Central memory CD4-positive, alpha-beta T cell (primary cell): ENCODE measurements at regions not wholly inside any gene's neighbourhood (a gene's known extent, or its start where the extent isn't known, plus 50 kb on each side); places are given as distances from the start of the nearest gene placed in this dataset.
A peak's percentile ranks its signal among the peaks of the same experiment; 100 is the strongest.
"Not testable (repeated sequence)": the region's sequence is repeated elsewhere in the genome, so short reads cannot be mapped to it uniquely, and the experiment has no call there.

Experiments used
- DNase-seq: peaks from one replicate; pipeline ENCODE4 v3.0.0; 2022

GRCh38 chr4:128758314-128758922 lies 51.1 kb upstream of the JADE1 start:
- no peak for DNase-seq

DNA sequence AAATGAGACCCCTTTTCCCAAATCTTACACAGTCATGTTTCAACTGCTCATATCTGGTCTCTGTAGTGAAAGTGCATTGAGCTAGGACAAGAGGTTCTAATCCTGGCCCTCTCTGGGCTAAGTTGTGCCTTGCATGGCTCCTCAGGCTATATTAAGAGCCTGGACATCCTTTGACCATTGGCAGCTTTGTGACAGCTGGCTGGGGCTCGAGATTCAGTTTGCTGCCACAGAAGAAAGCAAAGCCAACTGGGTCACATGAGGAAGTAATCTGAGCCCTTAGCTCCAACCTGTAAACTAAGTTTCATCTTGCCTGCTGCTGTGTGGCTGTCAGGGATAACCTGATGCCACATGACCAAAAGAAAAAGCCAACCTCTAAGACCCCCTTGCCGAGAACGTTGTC lies 51.8 kb upstream of the JADE1 start:
- DNase-seq = no peak

DNA sequence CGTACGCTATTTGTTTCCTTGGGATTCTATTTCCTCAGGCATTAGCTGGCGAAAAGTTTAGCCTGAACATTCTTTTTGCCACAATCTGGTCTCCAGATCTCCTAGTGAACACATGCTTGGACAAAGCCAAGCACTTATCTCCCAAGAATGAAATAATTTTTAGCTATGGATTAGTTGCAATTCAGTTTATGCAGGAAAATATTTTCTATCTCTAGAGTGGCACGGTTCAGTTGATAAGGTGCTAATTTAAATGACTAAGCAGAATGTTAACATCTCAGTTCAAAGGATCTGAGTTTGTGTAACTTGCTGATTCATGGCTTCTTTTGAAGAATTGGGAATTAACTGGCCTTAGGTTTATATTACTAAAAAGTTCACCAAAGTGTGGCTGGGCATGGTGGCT lies 58.1 kb upstream of the JADE1 start:
- no peak for DNase-seq

DNA sequence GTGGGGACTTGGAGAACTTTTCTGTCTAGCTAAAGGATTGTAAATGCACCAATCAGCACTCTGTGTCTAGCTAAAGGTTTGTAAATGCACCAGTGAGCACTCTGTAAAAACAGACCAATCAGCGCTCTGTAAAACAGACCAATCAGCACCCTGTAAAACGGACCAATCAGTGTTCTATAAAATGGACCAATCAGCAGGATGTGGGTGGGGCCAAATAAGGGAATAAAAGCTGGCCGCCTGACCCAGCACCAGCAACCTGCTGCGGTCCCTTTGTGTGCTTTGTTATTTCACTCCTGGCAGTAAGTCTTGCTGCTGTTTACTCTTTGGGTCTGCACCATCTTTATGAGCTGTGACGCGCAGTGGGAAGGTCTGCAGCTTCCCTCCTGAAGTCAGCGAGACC lies 67.8 kb upstream of the JADE1 start:
- not testable (repeated sequence) for DNase-seq

- DNase-seq = no peak
These were observed 72.4 kb upstream of the JADE1 start for GRCh38 chr4:128737098-128737513.

- DNase-seq = no peak
These were observed 73.8 kb upstream of the JADE1 start for GRCh38 chr4:128735714-128736113.

DNA sequence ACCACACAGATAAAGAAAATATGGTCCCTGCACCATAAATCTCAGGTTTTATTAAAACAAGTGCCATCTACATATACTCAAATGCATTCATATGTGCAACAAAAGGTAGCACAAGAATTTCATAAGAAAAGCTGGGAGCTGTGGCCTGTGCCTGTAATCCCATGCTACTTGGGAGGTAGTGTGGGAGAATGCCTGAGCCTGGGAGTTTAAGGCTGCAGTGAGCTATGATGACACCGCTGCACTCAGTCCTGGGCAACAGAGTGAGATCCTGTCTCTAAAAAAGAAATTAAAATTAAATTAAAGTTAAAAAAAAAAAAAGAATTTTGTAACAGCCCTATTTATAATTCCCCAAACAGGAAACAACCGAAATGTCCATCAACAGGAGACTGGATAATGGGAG lies 81.3 kb upstream of the JADE1 start:
- no peak for DNase-seq

DNA sequence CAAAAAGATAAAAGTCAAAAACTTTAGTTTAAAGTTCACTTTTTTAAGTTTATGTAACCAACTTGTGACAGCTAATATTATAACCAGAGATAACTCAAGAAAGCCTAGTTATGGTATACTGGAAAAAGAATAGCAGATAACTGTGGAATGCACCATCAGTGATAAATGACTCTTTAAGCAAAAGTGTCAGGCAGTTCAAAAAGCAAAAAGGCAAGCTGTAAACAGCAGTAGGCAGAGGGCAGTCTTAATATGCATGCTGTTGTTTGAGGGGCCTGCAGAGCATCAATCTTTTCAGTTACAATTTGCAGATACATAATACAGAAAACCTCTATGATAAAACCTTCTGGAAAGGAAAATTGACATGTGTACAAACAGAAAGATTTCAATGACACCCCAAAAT lies 81.8 kb upstream of the JADE1 start:
- DNase-seq = no peak

DNA sequence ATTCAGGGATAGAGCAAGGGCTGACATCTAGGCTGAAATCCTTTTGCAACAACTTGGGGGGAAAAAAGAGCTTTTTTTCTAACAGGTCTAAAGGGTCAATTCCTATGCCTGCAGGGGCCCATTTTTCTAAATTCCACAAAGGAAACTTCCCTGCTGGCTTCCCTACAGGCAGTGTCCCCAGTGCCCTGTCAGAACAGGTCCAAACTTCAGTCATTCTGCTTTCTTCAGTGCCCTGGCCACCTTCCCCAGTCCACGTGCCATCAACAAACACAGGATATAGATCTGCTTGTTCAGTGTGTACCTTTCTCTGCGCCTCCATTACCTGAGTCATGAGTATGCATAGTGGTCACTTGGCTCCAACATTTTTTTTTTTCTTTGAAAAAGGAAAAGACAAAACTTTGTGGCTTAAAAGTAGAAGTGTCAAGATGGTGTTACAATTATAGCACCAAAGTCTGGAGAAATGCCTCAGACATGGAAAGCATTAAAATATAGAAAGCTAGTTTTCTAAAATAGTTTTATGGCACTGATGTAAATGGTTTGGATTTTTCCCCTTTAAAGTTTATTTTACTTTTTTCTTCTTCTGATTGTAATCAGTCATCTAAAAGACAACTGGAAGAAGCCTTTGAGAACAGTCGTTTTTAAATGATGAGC lies 84.0 kb upstream of the JADE1 start:
- no peak for DNase-seq

GRCh38 chr4:128722911-128723310 lies 86.6 kb upstream of the JADE1 start:
- no peak for DNase-seq

GRCh38 chr4:128721896-128722295 lies 87.6 kb upstream of the JADE1 start:
- no peak for DNase-seq

DNA sequence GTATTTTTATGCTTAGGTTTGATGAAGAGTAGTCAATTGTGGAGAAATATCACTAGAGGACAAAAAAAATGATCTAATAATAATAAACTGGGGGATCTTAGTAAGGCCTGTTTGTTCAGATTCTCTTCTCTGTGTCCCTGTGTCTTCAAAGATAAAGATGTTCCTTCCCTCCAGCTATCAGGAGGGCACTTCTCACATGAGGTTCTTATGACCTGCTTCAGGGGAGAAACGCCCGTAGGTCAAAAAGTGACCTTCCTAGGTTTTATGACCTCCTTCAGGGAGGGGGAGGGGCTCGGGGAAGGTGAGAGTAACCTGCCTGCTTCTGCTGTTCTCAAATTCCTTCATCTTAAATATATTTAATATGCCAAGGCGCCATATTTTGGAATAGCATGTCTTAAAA lies 89.2 kb upstream of the JADE1 start:
- no peak for DNase-seq

DNA sequence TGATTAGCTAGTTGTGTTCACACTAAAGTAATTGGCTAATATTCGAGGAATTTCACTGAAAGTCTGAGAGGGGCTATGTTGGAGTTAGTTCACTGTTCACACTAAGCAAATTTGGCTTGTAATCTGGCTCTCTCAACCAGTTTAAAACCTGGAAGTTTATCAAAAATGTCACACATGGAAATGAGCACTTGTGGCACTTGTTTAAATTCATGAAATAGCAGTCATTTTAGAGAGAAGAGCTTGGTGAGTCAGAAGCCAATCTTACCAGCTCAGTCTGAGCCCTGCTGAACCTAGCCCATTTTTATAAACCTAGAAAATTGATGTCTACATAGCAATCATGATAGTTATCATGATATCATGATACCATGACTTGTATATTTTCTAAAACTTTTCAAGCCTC lies 90.7 kb upstream of the JADE1 start:
- no peak for DNase-seq

GRCh38 chr4:128716338-128716737 lies 93.2 kb upstream of the JADE1 start:
- no peak for DNase-seq

GRCh38 chr4:128715616-128716015 lies 93.9 kb upstream of the JADE1 start:
- DNase-seq = no peak

DNA sequence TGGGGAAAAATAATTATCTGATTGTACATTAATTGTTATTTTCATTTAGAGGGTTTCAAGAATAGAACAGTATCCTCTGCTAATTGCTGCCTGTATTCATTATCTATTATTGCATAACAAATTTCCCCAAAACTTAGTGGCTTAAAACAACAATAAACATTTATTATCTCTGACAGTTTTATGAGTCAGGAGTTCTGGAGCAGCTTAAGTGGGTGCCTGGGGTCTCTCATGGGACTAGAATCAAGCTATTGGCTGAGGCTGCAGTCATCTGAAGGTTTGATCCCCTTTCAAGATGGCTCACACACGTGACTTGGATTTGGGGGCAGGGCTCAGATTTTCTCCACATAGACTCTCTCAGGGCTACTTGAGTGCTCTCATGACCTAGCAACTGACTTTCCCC lies 98.1 kb upstream of the JADE1 start:
- DNase-seq = no peak

DNA sequence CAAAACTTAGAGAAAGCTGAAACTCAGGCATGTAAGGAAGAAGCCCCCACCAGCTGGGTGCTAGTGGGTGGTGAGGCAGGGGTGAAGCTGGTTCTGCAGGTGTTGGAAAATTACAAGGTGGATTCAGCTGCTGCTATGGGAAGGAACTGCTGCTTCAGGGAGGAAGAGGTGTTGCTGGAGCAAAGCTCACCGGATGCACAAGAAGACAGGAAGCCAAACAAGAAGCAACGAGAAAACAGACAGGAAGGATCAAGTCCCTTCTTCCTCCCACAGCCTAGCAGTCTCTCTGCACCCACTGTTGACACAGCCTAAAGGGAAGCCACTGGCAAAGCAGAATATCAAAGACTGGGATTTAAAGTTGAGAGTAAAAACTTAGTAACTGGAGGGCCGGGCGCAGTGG lies 100.2 kb upstream of the JADE1 start:
- DNase-seq = peak; percentile 3

DNA sequence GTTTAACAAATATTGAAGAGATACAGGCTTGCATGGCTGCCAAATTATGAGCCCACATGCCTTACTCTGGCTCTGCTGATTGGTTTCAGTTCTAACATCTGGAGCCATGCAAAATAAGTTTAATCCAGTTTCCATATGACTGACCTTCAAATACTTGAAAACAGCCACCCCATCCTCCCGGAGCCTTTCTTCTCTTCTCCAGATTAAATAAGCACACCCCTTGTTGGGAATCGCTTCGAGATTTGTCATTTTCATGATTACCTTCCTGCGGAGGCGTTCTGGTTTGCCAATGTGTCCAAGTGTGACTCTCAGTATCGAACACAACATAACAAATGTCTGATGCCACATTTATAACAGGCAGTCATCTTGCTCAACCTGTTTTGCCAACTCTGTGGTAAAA lies 101.6 kb upstream of the JADE1 start:
- DNase-seq = no peak

DNA sequence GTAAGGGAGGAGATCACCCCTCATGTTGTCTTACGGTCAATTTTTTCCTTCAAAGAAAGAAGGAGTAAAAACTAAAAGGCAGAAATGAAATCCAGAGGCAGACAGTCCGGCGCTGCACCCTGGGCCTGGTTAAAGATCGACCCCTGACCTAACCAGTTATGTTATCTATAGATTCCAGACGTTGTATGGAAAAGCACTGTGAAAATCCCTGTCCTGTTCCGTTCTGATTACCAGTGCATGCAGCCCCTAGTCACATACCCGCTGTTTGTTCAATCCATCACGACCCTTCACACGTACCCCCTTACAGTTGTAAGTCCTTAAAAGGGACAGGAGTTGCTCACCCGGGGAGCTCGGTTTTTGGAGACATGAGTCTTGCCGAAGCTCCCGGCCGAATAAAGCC lies 105.6 kb upstream of the JADE1 start:
- DNase-seq = no peak

GRCh38 chr4:128700659-128701350 lies 108.7 kb upstream of the JADE1 start:
- DNase-seq = no peak

DNA sequence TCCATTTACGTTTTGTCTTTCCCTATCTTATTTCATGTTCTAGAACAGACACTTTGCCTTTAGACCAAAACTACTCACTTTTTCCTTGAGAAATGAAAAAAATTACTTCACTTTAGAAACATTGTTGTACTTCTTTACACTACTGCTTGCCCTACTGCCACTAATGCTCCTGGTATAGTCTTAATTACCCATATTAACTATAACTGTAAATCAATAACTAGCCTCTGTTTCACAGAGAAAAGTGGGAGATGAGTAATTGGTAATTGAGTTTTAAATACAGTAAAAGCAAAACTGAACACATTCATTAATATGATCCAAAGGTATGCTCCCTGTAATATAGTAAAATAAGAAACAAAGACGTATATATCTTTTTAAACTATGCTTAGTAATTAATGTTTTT lies 111.1 kb upstream of the JADE1 start:
- no peak for DNase-seq

- DNase-seq = no peak
These were observed 112.2 kb upstream of the JADE1 start for GRCh38 chr4:128697323-128697722.

GRCh38 chr4:128690011-128690410 lies 119.5 kb upstream of the JADE1 start:
- no peak for DNase-seq

GRCh38 chr4:128688846-128689437 lies 120.6 kb upstream of the JADE1 start:
- no peak for DNase-seq
